Uterus (tissue), 3 donors: ENCODE measurements at regions not wholly inside any gene's neighbourhood (a gene's known extent, or its start where the extent isn't known, plus 50 kb on each side); places are given as distances from the start of the nearest gene placed in this dataset.

ENCODE experiments used
- DNase-seq, 2 donors: peaks; one replicate each; pipeline ENCODE4 v3.0.0-alpha.2; 2019 to 2020
- H3K27ac ChIP-seq, 2 donors: fragments of 200-600 bp; sonication (generic); 1 replicate in 1 of 2; 2 replicates in 1 of 2; pipeline ENCODE4 v1.5.1; 2016 to 2018
- H3K27me3 ChIP-seq, 2 donors: fragments of 200-600 bp; sonication (generic); one replicate each; pipeline ENCODE4 v1.5.1; 2018 to 2019; ENCODE audit warnings: control low read depth in 1 of 2
- H3K36me3 ChIP-seq, 2 donors: fragments of 200-600 bp; sonication (generic); one replicate each; pipeline ENCODE4 v1.5.1; 2019; ENCODE audit warnings: control low read depth in 1 of 2
- H3K4me1 ChIP-seq, 2 donors: fragments of 200-600 bp; sonication (generic); one replicate each; pipeline ENCODE4 v1.5.1; 2018 to 2019; ENCODE audit warnings: control low read depth in 1 of 2
- H3K4me3 ChIP-seq, 2 donors: fragments of 200-600 bp; sonication (generic); 1 replicate in 1 of 2; 2 replicates in 1 of 2; pipeline ENCODE4 v1.5.1; 2018 to 2019; ENCODE audit warnings: mild to moderate bottlenecking in 1 of 2
- H3K9me3 ChIP-seq, 2 donors: fragments of 200-600 bp; sonication (generic); one replicate each; pipeline ENCODE4 v1.5.1; 2019; ENCODE audit warnings: control low read depth in 1 of 2
- POLR2A ChIP-seq, 2 donors: fragments of 450-650 bp; IDR thresholded peaks; one replicate each; pipeline ENCODE4 v1.6.1; 2016; ENCODE audit warnings: antibody characterized with exemption in 2 of 2, mild to moderate bottlenecking in 1 of 2, moderate library complexity in 1 of 2
- intact Hi-C: fragments of 100-400 bp; cut with DNase I; formaldehyde crosslinking; loops from one replicate; pipeline ENCODE4 v1.15.1; 2023; ENCODE audit warnings: low total_unique reads
- TF ChIP-seq, protein P1 (sequence below), 4 experiments: fragments of 200-600 bp in 2 of 4; fragments of 450-650 bp in 2 of 4; sonication (generic) in 2 of 4; IDR thresholded peaks; one replicate each; pipeline ENCODE4 v1.5.1; 2016 to 2019; ENCODE audit warnings: antibody characterized with exemption in 4 of 4, mild to moderate bottlenecking in 2 of 4, moderate library complexity in 1 of 4
- donor health status: DM: yes; HTN: yes; CAD: no.

DNA sequence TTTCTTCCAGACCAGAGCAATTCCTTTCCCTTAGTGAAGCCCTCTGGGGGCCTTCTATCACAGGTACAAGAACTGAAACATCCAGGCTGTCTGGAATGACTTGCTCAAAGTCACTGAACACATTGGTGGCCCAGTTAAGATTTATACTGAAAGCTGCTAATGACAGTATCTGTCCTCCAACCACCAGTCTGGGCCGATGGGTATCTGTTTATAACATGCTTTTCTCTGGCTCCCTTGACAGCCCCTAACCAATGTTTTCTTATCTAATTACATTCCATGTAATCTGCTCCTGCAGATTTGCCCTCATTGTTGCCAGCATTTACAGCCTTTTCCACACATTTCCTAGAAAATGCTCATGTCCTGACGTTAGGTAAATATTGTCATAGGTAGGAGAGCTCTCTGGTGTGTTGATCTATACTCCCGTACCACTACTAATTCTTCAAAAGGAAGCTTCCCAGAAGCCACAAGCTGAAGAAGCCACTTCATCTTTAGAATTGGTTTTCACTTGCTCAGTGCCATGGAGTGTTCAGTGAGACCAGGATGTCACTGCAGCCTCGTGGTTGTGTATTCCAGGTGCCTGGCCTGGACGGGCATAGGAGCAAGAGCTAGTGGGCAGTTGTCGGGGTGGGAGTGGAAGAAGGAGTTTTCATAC, 163.9 kb downstream of the TSEN15 start:
- Histone ChIP-seq H3K36me3 (no peaks in the 10 kb centered on the region), H3K4me3 (no peak overlapping the region), H3K27ac (no peak overlapping the region), H3K27me3 (no peaks in the 10 kb centered on the region), H3K9me3 (no peaks in the 10 kb centered on the region), H3K4me1 (peaks cover 0 to 4% of the 10 kb centered on the region in 2 donors)
- TF ChIP-seq, protein P1, sequence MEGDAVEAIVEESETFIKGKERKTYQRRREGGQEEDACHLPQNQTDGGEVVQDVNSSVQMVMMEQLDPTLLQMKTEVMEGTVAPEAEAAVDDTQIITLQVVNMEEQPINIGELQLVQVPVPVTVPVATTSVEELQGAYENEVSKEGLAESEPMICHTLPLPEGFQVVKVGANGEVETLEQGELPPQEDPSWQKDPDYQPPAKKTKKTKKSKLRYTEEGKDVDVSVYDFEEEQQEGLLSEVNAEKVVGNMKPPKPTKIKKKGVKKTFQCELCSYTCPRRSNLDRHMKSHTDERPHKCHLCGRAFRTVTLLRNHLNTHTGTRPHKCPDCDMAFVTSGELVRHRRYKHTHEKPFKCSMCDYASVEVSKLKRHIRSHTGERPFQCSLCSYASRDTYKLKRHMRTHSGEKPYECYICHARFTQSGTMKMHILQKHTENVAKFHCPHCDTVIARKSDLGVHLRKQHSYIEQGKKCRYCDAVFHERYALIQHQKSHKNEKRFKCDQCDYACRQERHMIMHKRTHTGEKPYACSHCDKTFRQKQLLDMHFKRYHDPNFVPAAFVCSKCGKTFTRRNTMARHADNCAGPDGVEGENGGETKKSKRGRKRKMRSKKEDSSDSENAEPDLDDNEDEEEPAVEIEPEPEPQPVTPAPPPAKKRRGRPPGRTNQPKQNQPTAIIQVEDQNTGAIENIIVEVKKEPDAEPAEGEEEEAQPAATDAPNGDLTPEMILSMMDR (IDR thresholded peaks at IDR 0.05) = no peak
- TF ChIP-seq POLR2A (IDR thresholded peaks at IDR 0.05) = no peak
- intact Hi-C loops = no loop called here
- DNase-seq = no peak

DNA sequence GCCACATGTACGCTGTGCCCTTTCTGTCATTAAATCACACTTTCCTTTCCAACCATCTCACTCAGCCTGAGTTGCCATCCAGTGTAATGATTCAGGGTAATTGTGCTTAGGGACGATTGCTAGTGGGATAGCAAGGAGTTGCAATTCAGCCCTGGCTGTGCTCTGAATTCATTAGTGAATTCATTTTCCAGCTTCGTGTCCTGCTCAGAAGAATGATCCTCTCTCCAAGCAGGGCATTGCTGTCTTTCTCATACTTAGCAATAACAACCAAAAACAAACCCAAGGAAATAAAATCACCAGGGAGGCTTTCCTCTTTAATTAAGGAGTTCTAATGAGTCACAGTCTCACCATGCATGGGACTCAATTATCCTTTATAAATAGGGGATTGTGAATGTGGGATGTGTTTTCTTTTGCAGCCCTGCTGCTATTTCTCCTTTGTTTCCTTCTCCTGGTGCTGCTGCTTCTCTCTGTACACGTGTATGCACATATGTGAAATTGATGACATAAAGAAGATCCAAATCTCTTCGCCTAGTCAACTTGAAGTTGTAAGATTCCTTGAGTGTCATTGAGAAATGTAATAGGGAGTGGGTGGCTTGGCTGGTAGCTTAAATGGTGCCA, 167.0 kb downstream of the TSEN15 start:
- no peak for DNase-seq
- Histone ChIP-seq H3K36me3 (no peaks in the 10 kb centered on the region), H3K4me3 (no peak overlapping the region), H3K27ac (no peak overlapping the region), H3K4me1 (no peaks in the 10 kb centered on the region), H3K9me3 (no peaks in the 10 kb centered on the region), H3K27me3 (no peaks in the 10 kb centered on the region)
- TF ChIP-seq, protein P1 (IDR thresholded peaks at IDR 0.05) = no peak
- no peak for TF ChIP-seq POLR2A (IDR thresholded peaks at IDR 0.05)
- intact Hi-C loops = no loop called here

DNA sequence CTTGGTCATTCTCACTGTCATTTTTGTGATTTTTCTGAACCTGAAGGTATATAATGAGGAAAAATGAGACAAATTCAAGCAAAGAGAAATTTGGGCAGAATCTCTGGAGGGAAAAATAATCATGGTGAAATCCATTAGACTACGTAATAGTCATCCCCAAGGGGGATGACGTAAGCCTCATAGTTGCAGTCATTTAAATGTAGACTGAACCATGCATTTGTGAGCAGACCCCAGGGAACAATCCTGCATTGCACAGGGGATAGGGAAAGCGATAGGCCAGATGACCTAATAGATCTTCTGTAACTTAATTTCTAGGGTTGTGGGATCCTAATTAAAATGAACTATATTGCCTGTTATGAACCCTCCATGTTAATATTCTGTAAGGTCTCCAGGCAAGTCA, 167.4 kb upstream of the C1orf21 start:
- intact Hi-C loops = no loop called here
- H3K9me3 ChIP-seq = no peaks in the 10 kb centered on the region
- no peaks in the 10 kb centered on the region for H3K36me3 ChIP-seq
- H3K4me3 ChIP-seq = no peak overlapping the region
- no peaks in the 10 kb centered on the region for H3K27me3 ChIP-seq
- H3K27ac ChIP-seq = no peak overlapping the region
- no peak for TF ChIP-seq POLR2A (IDR thresholded peaks at IDR 0.05)
- TF ChIP-seq, protein P1 (IDR thresholded peaks at IDR 0.05) = no peak
- DNase-seq = no peak
- no peaks in the 10 kb centered on the region for H3K4me1 ChIP-seq

DNA sequence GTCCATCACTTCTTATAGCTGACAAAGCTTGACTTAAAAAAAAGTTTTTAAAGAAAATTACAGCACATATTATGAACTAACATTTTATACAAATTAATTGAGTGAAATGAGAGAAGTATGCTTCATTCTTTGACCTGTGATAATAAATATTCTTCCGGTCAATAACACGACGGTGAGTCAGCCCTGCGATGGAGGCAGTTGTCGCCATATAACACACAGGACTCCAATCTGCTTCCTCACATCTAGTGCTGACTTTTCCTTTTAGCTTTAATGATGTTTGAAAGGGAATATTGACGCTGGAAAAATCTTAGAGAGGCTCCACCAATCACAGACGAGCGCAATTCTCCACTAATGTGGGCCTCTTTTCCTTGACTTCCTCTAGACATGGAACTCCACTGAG, 166.9 kb upstream of the C1orf21 start:
- no peaks in the 10 kb centered on the region for H3K9me3 ChIP-seq
- intact Hi-C loops = loop anchor here (10.0 kb wide), 1 partner anchor 135 kb away; no protein-coding TSS in a partner anchor
- H3K27me3 ChIP-seq = no peaks in the 10 kb centered on the region
- H3K4me3 ChIP-seq = no peak overlapping the region
- no peak for DNase-seq
- H3K4me1 ChIP-seq = no peaks in the 10 kb centered on the region
- no peak overlapping the region for H3K27ac ChIP-seq
- H3K36me3 ChIP-seq = no peaks in the 10 kb centered on the region
- TF ChIP-seq, protein P1 (IDR thresholded peaks at IDR 0.05) = no peak
- no peak for TF ChIP-seq POLR2A (IDR thresholded peaks at IDR 0.05)

DNA sequence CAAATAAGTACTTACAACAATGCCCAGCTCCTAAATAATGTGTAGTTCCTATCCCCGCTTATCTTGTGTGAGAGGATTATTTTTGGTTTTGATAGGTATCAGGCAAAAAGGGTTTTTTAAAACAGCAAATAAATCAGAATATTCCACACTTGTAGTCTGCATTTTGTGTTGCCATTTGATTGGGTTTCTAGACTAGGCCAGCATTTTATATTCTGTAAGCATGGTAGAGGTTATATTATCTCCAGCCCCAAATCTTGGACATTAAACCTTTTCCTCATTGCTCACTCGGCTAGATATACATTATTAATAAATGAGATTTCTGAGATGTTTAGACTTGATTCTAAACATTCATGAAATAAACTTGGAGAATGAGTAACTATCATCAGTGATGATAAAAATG, 165.7 kb upstream of the C1orf21 start:
- intact Hi-C loops = loop anchor here (10.0 kb wide), 1 partner anchor 136 kb away; no protein-coding TSS in a partner anchor
- no peaks in the 10 kb centered on the region for H3K36me3 ChIP-seq
- H3K9me3 ChIP-seq = no peaks in the 10 kb centered on the region
- no peak for DNase-seq
- no peak overlapping the region for H3K27ac ChIP-seq
- H3K4me3 ChIP-seq = no peak overlapping the region
- TF ChIP-seq, protein P1 (IDR thresholded peaks at IDR 0.05) = no peak
- H3K27me3 ChIP-seq = no peaks in the 10 kb centered on the region
- no peaks in the 10 kb centered on the region for H3K4me1 ChIP-seq
